HG03575 (cell line): ENCODE measurements at regions not wholly inside any gene's neighbourhood (a gene's known extent, or its start where the extent isn't known, plus 50 kb on each side); places are given as distances from the start of the nearest gene placed in this dataset.

Source experiments
- ATAC-seq: cut with Tn5 transposase; IDR thresholded peaks from one replicate; pipeline ENCODE4 v1.9.1; 2021; ENCODE audit not compliant: unreplicated experiment, insufficient number of reproducible peaks, low FRiP score; ENCODE audit errors: extremely low read depth

GRCh38 chr10:128219295-128219694 is 93.1 kb upstream of the MKI67 start:
- no peak for ATAC-seq

- ATAC-seq = no peak
These were observed 93.8 kb upstream of the MKI67 start for GRCh38 chr10:128220021-128220420.

- ATAC-seq = no peak
These were observed 94.9 kb upstream of the MKI67 start for GRCh38 chr10:128221117-128221516.

- no peak for ATAC-seq
These were observed 95.6 kb upstream of the MKI67 start for GRCh38 chr10:128221807-128222206.

GRCh38 chr10:128222332-128222849 is 96.2 kb upstream of the MKI67 start:
- ATAC-seq = no peak

- no peak for ATAC-seq
These were observed 104.2 kb upstream of the MKI67 start for GRCh38 chr10:128230401-128230800.

- ATAC-seq = no peak
These were observed 107.2 kb upstream of the MKI67 start for GRCh38 chr10:128233422-128233821.

GRCh38 chr10:128237710-128238109 is 111.5 kb upstream of the MKI67 start:
- ATAC-seq = no peak

GRCh38 chr10:128241023-128241422 is 114.8 kb upstream of the MKI67 start:
- ATAC-seq = no peak

- ATAC-seq = no peak
These were observed 116.4 kb upstream of the MKI67 start for GRCh38 chr10:128242641-128243040.

- ATAC-seq = no peak
These were observed 118.8 kb upstream of the MKI67 start for GRCh38 chr10:128245026-128245425.

- ATAC-seq = no peak
These were observed 121.4 kb upstream of the MKI67 start for GRCh38 chr10:128247576-128247975.

- ATAC-seq = no peak
These were observed 128.3 kb upstream of the MKI67 start for GRCh38 chr10:128254476-128254875.

GRCh38 chr10:128257428-128257827 is 131.2 kb upstream of the MKI67 start:
- no peak for ATAC-seq

- ATAC-seq = no peak
These were observed 132.3 kb upstream of the MKI67 start for GRCh38 chr10:128258421-128258976.

GRCh38 chr10:128263891-128264688 is 137.9 kb upstream of the MKI67 start:
- ATAC-seq = no peak

- ATAC-seq = no peak
These were observed 139.4 kb upstream of the MKI67 start for GRCh38 chr10:128265596-128265995.

- ATAC-seq = no peak
These were observed 141.4 kb upstream of the MKI67 start for GRCh38 chr10:128267581-128267980.

GRCh38 chr10:128268015-128268722 is 141.9 kb upstream of the MKI67 start:
- no peak for ATAC-seq

- ATAC-seq = no peak
These were observed 148.7 kb upstream of the MKI67 start for GRCh38 chr10:128274938-128275337.
